ENCODE measurements at regions not wholly inside any gene's neighbourhood (a gene's known extent, or its start where the extent isn't known, plus 50 kb on each side); places are given as distances from the start of the nearest gene placed in this dataset.

- TF ChIP-seq POLR2A (IDR thresholded peaks at IDR 0.05) = no peak
- TF ChIP-seq CTCF (IDR thresholded peaks at IDR 0.05) = no peak
- TF ChIP-seq EP300 (IDR thresholded peaks at IDR 0.05) = no peak
- no peak for TF ChIP-seq POLR2AphosphoS5 (IDR thresholded peaks at IDR 0.05)
Observed at GRCh38 chr4:60750962-60751361, 449.2 kb upstream of the ADGRL3 start.

Measured in sigmoid colon (tissue), 4 donors.